SK-N-SH treated with all-trans-retinoic acid at 6 μM for 48 hours (cell line): ENCODE measurements at regions not wholly inside any gene's neighbourhood (a gene's known extent, or its start where the extent isn't known, plus 50 kb on each side); places are given as distances from the start of the nearest gene placed in this dataset.

Experiments used
- ATAC-seq: fragments of 200-7000 bp; cut with Tn5 transposase; 3 replicates; pipeline ENCODE4 v1.9.1; 2020; ENCODE audit warnings: mild to moderate bottlenecking, moderate library complexity
- ARNTL ChIP-seq: fragments of 450-650 bp; formaldehyde crosslinking; IDR thresholded peaks from 2 replicates; pipeline ENCODE4 v1.5.0; 2020; ENCODE audit warnings: low read depth, mild to moderate bottlenecking, moderate library complexity, borderline replicate concordance
- BACH2 ChIP-seq: fragments of 250-450 bp; sonication (Bioruptor Pico); IDR thresholded peaks from 2 replicates; pipeline ENCODE4 v1.9.0; 2021; ENCODE audit warnings: mild to moderate bottlenecking, borderline replicate concordance
- ESRRG ChIP-seq: fragments of 250-450 bp; sonication (Bioruptor Pico); IDR thresholded peaks from 2 replicates; pipeline ENCODE4 v1.6.1; 2021; ENCODE audit warnings: mild to moderate bottlenecking
- ISL1 ChIP-seq: fragments of 250-450 bp; sonication (Bioruptor Pico); IDR thresholded peaks from 2 replicates; pipeline ENCODE4 v2.1.2; 2022; ENCODE audit warnings: mild to moderate bottlenecking, moderate library complexity
- OSR1 ChIP-seq: fragments of 250-450 bp; sonication (Bioruptor Pico); IDR thresholded peaks from 2 replicates; pipeline ENCODE4 v1.8.0; 2022; ENCODE audit warnings: moderate library complexity, mild to moderate bottlenecking, inconsistent platforms
- PPARA ChIP-seq: fragments of 250-450 bp; sonication (Bioruptor Pico); IDR thresholded peaks from 2 replicates; pipeline ENCODE4 v1.5.0; 2020; ENCODE audit warnings: mild to moderate bottlenecking, borderline replicate concordance
- RARB ChIP-seq: fragments of 250-450 bp; sonication (Bioruptor Pico); IDR thresholded peaks from 2 replicates; pipeline ENCODE4 v1.8.0; 2021; ENCODE audit warnings: mild to moderate bottlenecking, moderate library complexity
- SNAI2 ChIP-seq: fragments of 250-450 bp; sonication (Bioruptor Pico); IDR thresholded peaks from 2 replicates; pipeline ENCODE4 v1.5.0; 2020; ENCODE audit warnings: mild to moderate bottlenecking, moderate library complexity
- TCF4 ChIP-seq: fragments of 250-450 bp; sonication (Bioruptor Pico); IDR thresholded peaks from 2 replicates; pipeline ENCODE4 v1.8.0; 2021; ENCODE audit warnings: mild to moderate bottlenecking, moderate library complexity, borderline replicate concordance
- TOX ChIP-seq: fragments of 250-450 bp; sonication (Bioruptor Pico); IDR thresholded peaks from 2 replicates; pipeline ENCODE4 v1.8.0; 2021; ENCODE audit warnings: mild to moderate bottlenecking, moderate library complexity, borderline replicate concordance
- ZC3H10 ChIP-seq: fragments of 250-450 bp; sonication (Bioruptor Pico); IDR thresholded peaks from 2 replicates; pipeline ENCODE4 v1.5.1; 2021; ENCODE audit warnings: mild to moderate bottlenecking, moderate library complexity
- ZFP3 ChIP-seq: fragments of 250-450 bp; sonication (Bioruptor Pico); IDR thresholded peaks from 2 replicates; pipeline ENCODE4 v1.5.0; 2020; ENCODE audit warnings: mild to moderate bottlenecking, moderate library complexity
- ZFP30 ChIP-seq: fragments of 450-650 bp; formaldehyde crosslinking; IDR thresholded peaks from 2 replicates; pipeline ENCODE4 v1.5.0; 2022; ENCODE audit warnings: mild to moderate bottlenecking, moderate library complexity
- ZNF70 ChIP-seq: fragments of 450-650 bp; formaldehyde crosslinking; IDR thresholded peaks from 2 replicates; pipeline ENCODE4 v1.5.0; 2020; ENCODE audit warnings: mild to moderate bottlenecking, moderate library complexity
- ZNF8 ChIP-seq: fragments of 450-650 bp; formaldehyde crosslinking; IDR thresholded peaks from 2 replicates; pipeline ENCODE4 v1.5.0; 2020; ENCODE audit warnings: mild to moderate bottlenecking, moderate library complexity
- TF ChIP-seq, protein P1 (sequence below): fragments of 250-450 bp; sonication (Bioruptor Pico); IDR thresholded peaks from 2 replicates; pipeline ENCODE4 v1.5.0; 2020; ENCODE audit warnings: mild to moderate bottlenecking, moderate library complexity
- TF ChIP-seq, protein P2 (sequence below): fragments of 250-450 bp; sonication (Bioruptor Pico); IDR thresholded peaks from 2 replicates; pipeline ENCODE4 v1.5.1; 2021; ENCODE audit warnings: mild to moderate bottlenecking, moderate library complexity
- TF ChIP-seq, protein P3 (sequence below): fragments of 250-450 bp; sonication (Bioruptor Pico); IDR thresholded peaks from 2 replicates; pipeline ENCODE4 v1.5.1; 2020; ENCODE audit warnings: low read depth, mild to moderate bottlenecking, moderate library complexity
- TF ChIP-seq, protein P4 (sequence below): fragments of 250-450 bp; sonication (Bioruptor Pico); IDR thresholded peaks from 2 replicates; pipeline ENCODE4 v1.8.0; 2020; ENCODE audit warnings: mild to moderate bottlenecking, moderate library complexity, borderline replicate concordance
- TF ChIP-seq, protein P5 (sequence below): fragments of 250-450 bp; sonication (Bioruptor Pico); IDR thresholded peaks from 2 replicates; pipeline ENCODE4 v1.8.0; 2021; ENCODE audit warnings: low read depth, mild to moderate bottlenecking, moderate library complexity, borderline replicate concordance

DNA sequence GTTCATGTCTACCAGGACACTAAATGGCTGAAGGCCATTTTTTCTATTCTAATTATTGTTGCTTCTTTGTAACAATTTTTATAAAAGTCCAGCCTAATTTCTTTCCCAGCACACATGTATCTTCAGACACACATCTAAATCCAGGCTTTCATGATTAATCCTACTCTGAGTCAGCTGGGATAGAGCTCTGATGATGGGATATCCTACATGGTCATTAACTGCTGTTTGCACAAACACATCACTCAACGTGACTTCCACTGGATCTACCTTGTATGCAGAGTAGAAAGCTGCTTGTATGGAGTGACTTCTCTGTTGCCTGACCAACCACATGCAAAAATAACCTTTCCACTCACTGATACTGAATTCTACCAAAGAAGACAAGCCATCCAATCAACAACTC, 260.9 kb downstream of the AHR start (continued):
- TF ChIP-seq, protein P1, sequence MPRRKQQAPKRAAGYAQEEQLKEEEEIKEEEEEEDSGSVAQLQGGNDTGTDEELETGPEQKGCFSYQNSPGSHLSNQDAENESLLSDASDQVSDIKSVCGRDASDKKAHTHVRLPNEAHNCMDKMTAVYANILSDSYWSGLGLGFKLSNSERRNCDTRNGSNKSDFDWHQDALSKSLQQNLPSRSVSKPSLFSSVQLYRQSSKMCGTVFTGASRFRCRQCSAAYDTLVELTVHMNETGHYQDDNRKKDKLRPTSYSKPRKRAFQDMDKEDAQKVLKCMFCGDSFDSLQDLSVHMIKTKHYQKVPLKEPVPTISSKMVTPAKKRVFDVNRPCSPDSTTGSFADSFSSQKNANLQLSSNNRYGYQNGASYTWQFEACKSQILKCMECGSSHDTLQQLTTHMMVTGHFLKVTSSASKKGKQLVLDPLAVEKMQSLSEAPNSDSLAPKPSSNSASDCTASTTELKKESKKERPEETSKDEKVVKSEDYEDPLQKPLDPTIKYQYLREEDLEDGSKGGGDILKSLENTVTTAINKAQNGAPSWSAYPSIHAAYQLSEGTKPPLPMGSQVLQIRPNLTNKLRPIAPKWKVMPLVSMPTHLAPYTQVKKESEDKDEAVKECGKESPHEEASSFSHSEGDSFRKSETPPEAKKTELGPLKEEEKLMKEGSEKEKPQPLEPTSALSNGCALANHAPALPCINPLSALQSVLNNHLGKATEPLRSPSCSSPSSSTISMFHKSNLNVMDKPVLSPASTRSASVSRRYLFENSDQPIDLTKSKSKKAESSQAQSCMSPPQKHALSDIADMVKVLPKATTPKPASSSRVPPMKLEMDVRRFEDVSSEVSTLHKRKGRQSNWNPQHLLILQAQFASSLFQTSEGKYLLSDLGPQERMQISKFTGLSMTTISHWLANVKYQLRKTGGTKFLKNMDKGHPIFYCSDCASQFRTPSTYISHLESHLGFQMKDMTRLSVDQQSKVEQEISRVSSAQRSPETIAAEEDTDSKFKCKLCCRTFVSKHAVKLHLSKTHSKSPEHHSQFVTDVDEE: no peak
- TF ChIP-seq ISL1 (CRISPR knock-in tag): no peak
- no peak for TF ChIP-seq PPARA

DNA sequence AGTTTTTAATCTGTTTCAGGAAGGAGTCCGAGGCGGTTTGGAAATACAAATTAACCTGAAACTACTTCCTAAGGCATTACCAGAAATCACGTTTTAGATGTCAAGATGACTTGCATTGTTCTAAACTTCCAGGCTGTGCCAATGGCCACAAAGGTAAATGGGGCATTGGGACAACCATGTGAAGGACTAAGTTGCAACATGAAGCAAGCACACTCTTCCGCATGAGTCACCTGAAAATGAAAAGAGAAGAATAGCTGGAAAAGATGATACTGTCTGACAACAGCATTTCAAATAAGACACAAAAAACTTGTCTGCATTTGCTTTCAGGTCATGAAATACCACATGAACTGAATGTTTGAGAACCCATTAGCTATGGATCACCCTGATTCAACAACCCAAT, 262.1 kb downstream of the AHR start:
- TF ChIP-seq TCF4 (CRISPR knock-in tag) (no peak), ZFP3 (CRISPR knock-in tag) (no peak), TOX (no peak), ZFP30 (CRISPR knock-in tag) (no peak), ZC3H10 (CRISPR knock-in tag) (no peak), ZNF70 (CRISPR knock-in tag) (no peak), ARNTL (no peak), PPARA (no peak), OSR1 (CRISPR knock-in tag) (no peak), ISL1 (CRISPR knock-in tag) (no peak), SNAI2 (CRISPR knock-in tag) (no peak), ESRRG (no peak), RARB (CRISPR knock-in tag) (no peak), BACH2 (no peak)
- TF ChIP-seq, protein P2, sequence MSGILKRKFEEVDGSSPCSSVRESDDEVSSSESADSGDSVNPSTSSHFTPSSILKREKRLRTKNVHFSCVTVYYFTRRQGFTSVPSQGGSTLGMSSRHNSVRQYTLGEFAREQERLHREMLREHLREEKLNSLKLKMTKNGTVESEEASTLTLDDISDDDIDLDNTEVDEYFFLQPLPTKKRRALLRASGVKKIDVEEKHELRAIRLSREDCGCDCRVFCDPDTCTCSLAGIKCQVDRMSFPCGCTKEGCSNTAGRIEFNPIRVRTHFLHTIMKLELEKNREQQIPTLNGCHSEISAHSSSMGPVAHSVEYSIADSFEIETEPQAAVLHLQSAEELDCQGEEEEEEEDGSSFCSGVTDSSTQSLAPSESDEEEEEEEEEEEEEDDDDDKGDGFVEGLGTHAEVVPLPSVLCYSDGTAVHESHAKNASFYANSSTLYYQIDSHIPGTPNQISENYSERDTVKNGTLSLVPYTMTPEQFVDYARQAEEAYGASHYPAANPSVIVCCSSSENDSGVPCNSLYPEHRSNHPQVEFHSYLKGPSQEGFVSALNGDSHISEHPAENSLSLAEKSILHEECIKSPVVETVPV (CRISPR knock-in tag): no peak
- TF ChIP-seq, protein P3, sequence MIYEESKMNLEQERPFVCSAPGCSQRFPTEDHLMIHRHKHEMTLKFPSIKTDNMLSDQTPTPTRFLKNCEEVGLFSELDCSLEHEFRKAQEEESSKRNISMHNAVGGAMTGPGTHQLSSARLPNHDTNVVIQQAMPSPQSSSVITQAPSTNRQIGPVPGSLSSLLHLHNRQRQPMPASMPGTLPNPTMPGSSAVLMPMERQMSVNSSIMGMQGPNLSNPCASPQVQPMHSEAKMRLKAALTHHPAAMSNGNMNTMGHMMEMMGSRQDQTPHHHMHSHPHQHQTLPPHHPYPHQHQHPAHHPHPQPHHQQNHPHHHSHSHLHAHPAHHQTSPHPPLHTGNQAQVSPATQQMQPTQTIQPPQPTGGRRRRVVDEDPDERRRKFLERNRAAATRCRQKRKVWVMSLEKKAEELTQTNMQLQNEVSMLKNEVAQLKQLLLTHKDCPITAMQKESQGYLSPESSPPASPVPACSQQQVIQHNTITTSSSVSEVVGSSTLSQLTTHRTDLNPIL (CRISPR knock-in tag): no peak
- TF ChIP-seq, protein P4, sequence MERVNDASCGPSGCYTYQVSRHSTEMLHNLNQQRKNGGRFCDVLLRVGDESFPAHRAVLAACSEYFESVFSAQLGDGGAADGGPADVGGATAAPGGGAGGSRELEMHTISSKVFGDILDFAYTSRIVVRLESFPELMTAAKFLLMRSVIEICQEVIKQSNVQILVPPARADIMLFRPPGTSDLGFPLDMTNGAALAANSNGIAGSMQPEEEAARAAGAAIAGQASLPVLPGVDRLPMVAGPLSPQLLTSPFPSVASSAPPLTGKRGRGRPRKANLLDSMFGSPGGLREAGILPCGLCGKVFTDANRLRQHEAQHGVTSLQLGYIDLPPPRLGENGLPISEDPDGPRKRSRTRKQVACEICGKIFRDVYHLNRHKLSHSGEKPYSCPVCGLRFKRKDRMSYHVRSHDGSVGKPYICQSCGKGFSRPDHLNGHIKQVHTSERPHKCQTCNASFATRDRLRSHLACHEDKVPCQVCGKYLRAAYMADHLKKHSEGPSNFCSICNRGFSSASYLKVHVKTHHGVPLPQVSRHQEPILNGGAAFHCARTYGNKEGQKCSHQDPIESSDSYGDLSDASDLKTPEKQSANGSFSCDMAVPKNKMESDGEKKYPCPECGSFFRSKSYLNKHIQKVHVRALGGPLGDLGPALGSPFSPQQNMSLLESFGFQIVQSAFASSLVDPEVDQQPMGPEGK (CRISPR knock-in tag): no peak
- TF ChIP-seq, protein P1: no peak
- ATAC-seq: no peak

DNA sequence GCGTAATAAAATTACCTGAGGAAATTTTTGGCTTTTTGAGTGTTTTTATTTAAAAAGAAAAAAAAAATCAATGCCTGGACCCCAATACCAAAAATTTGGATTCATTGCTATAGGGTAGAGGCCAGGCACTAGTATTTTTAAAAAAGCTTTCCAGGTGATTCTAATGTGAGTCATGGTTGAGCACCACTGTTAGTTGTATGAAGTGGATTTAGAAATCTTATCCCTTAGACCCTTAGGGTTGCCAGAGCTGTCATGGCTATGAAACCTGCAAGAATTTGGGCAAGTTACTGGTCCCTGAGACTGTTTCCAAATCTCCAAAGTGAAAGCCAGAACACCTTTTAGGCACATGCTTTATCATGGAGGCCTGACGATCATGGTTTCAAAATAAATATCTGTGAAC, 262.5 kb downstream of the AHR start:
- no peak for ATAC-seq
- TF ChIP-seq ZNF70 (CRISPR knock-in tag) (no peak), TCF4 (CRISPR knock-in tag) (no peak), SNAI2 (CRISPR knock-in tag) (no peak), TOX (no peak), ZNF8 (no peak), RARB (CRISPR knock-in tag) (no peak), ZC3H10 (CRISPR knock-in tag) (no peak), ZFP3 (CRISPR knock-in tag) (no peak), BACH2 (no peak)
- TF ChIP-seq, protein P2 (CRISPR knock-in tag): no peak
- TF ChIP-seq, protein P5, sequence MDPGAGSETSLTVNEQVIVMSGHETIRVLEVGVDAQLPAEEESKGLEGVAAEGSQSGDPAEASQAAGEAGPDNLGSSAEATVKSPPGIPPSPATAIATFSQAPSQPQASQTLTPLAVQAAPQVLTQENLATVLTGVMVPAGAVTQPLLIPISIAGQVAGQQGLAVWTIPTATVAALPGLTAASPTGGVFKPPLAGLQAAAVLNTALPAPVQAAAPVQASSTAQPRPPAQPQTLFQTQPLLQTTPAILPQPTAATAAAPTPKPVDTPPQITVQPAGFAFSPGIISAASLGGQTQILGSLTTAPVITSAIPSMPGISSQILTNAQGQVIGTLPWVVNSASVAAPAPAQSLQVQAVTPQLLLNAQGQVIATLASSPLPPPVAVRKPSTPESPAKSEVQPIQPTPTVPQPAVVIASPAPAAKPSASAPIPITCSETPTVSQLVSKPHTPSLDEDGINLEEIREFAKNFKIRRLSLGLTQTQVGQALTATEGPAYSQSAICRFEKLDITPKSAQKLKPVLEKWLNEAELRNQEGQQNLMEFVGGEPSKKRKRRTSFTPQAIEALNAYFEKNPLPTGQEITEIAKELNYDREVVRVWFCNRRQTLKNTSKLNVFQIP (CRISPR knock-in tag): no peak
- TF ChIP-seq, protein P3 (CRISPR knock-in tag): no peak
- TF ChIP-seq, protein P4 (CRISPR knock-in tag): no peak
